Subcutaneous abdominal adipose tissue (tissue), 5 donors: ENCODE measurements at regions not wholly inside any gene's neighbourhood (a gene's known extent, or its start where the extent isn't known, plus 50 kb on each side); places are given as distances from the start of the nearest gene placed in this dataset.

Experiments
- H3K27ac ChIP-seq: one replicate; pipeline ENCODE4 v1.7.0; 2013; ENCODE audit warnings: low read depth, mild to moderate bottlenecking, inconsistent platforms, low read length, moderate library complexity
- H3K27me3 ChIP-seq, 5 donors: one replicate each; pipeline ENCODE4 v1.7.0; 2013; ENCODE audit warnings: low read length in 5 of 5, inconsistent platforms in 1 of 5; ENCODE audit not compliant: control insufficient read depth in 5 of 5, insufficient read depth in 4 of 5
- H3K36me3 ChIP-seq, 5 donors: one replicate each; pipeline ENCODE4 v1.7.0; 2013; ENCODE audit warnings: low read length in 5 of 5; ENCODE audit not compliant: control insufficient read depth in 5 of 5, insufficient read depth in 5 of 5
- H3K4me1 ChIP-seq, 5 donors: one replicate each; pipeline ENCODE4 v1.7.0; 2013; ENCODE audit warnings: low read length in 5 of 5, mild to moderate bottlenecking in 3 of 5, moderate library complexity in 1 of 5; ENCODE audit not compliant: control insufficient read depth in 5 of 5, insufficient read depth in 5 of 5
- H3K4me3 ChIP-seq, 5 donors: one replicate each; pipeline ENCODE4 v1.7.0; 2013; ENCODE audit warnings: low read length in 5 of 5, low read depth in 1 of 5
- H3K9ac ChIP-seq, 5 donors: one replicate each; pipeline ENCODE4 v1.7.0; 2013; ENCODE audit warnings: low read length in 5 of 5, mild to moderate bottlenecking in 4 of 5, moderate library complexity in 3 of 5
- H3K9me3 ChIP-seq, 5 donors: one replicate each; pipeline ENCODE4 v1.7.0; 2013; ENCODE audit warnings: low read length in 5 of 5; ENCODE audit not compliant: control insufficient read depth in 5 of 5
- donor health status: healthy.
- donor health status: healthy.
- donor health status: healthy.
- donor health status: healthy.
- donor health status: healthy.

DNA sequence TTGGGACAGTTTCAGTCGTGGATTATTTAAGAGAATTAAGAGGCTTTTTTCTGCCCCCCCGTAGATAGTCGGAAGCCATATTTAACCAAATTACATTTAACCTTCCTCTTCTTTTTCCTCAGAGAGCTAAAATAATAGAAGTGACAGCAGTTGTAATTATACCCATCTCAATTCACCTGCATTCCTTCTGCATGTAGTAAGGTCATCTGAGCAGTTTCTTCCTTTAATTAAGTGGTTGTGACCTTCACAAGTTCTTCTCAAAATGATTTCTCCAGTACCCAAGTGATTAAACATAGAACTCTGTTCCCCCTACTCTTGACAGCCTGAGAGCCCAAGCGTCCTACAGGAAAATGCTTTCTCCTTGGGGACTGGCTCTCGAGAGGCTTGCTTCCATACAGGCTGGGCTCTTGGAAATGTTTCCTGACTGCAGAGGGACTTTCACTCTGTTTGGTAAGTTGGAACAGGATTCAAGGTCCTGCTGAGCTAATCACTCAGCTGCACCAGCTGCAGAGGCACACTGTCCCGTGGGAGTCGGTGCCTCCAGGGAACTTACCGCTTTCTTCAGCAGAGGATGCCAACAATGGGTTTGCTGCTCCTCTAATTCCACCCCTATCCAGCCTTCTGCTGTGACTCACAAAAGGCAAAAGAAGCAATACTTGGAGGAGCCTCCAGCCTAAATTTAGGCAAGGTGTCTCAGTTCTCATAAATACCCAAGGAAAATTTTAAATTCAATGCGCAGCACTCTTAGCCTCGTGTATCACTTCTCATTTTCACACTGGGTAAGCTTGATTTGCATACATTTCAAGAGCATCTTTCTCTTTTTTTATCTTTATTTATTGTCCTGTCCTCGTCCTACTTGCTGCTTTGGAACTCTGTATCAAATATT lies 414.9 kb downstream of the KIF16B start:
- H3K36me3 ChIP-seq = no peaks in the 10 kb centered on the region
- no peak overlapping the region for H3K27ac ChIP-seq
- H3K9ac ChIP-seq = no peak overlapping the region
- H3K4me3 ChIP-seq = no peak overlapping the region
- no peaks in the 10 kb centered on the region for H3K4me1 ChIP-seq
- H3K9me3 ChIP-seq = peaks cover 0 to 15% (median 3%) of the 10 kb centered on the region in 5 donors
- no peaks in the 10 kb centered on the region for H3K27me3 ChIP-seq

DNA sequence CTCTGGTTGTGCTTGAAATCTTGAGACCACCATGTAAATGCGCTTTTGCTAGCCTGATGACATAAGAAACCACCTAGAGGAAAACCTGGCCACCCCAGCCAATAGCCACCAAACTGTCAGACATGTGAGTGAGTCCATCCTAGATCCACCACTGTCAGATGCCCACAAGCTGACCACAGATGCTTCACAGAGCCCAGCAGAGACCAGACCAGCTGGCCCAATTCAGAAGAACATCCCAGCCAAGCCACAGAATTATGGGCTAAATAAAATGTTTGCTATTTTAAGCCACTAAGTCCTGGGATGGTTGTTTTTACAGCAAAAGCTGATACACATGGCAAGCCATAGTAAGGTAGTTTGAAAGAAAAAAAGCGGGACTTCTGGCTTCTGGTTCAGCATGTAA lies 425.3 kb downstream of the KIF16B start:
- Histone ChIP-seq H3K9ac (no peak overlapping the region), H3K4me1 (no peaks in the 10 kb centered on the region), H3K9me3 (no peaks in the 10 kb centered on the region), H3K36me3 (no peaks in the 10 kb centered on the region), H3K4me3 (no peak overlapping the region), H3K27me3 (no peaks in the 10 kb centered on the region), H3K27ac (no peak overlapping the region)

DNA sequence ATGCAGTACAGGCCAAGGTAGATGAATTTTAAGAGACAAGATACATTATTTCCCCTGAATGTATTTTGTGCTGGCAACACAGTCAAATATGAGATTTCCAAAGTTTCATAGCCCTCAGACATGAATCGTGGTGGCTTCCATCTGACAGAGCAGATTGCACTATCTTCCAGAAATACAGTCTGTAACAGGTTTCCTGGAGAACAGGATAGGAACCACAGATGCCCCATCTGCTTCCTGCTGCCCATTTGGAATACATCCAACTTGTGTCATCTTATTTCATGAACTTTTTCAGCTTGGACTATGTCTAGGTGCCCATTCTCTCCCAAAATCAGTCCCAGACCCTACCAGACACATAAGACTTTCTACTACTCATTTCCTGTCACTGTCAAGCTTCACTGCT lies 426.0 kb downstream of the KIF16B start:
- no peaks in the 10 kb centered on the region for H3K36me3 ChIP-seq
- no peak overlapping the region for H3K4me3 ChIP-seq
- H3K27me3 ChIP-seq = no peaks in the 10 kb centered on the region
- H3K4me1 ChIP-seq = no peaks in the 10 kb centered on the region
- no peak overlapping the region for H3K27ac ChIP-seq
- no peaks in the 10 kb centered on the region for H3K9me3 ChIP-seq
- no peak overlapping the region for H3K9ac ChIP-seq

DNA sequence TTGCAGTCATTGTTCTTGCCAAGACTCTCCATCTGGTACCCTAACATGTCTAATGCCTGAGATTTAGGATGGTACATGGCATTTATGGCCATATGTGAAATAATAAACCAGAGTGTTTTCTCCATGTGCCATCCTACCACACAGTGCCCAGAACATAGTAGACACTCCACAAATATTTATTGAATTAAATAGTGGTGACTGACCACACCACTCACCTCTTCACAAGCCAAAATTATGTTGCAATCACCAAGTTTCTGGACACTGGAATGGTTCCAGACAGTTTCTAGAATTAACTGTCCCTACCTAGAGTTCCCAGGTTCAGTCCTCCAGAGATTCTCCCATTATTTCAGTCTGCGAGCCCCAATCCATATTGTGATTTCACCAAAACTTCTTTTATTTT lies 427.3 kb downstream of the KIF16B start:
- H3K9me3 ChIP-seq = no peaks in the 10 kb centered on the region
- no peak overlapping the region for H3K27ac ChIP-seq
- no peak overlapping the region for H3K4me3 ChIP-seq
- no peaks in the 10 kb centered on the region for H3K4me1 ChIP-seq
- H3K9ac ChIP-seq = no peak overlapping the region
- no peaks in the 10 kb centered on the region for H3K36me3 ChIP-seq
- no peaks in the 10 kb centered on the region for H3K27me3 ChIP-seq

DNA sequence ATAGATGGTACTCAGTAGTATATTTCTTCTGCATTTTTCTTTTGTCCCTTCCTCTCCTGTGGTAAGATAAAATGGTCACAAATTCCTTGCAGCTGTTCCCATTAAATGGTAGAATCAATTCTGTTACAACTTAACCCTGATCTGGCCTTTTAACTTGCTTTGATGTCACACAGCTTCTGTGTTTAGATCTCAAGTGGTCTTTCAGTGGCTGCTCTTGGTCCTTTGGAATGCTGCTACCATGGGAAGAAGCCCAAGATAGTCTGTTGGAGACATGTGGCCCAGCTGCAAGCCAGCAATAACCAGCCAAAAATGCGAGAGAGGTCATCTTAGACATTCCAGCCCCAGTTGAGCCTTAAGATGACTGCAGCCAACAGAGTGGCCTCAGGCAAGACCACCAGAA lies 429.7 kb downstream of the KIF16B start:
- no peak overlapping the region for H3K4me3 ChIP-seq
- no peaks in the 10 kb centered on the region for H3K27me3 ChIP-seq
- H3K9me3 ChIP-seq = no peaks in the 10 kb centered on the region
- no peak overlapping the region for H3K27ac ChIP-seq
- H3K9ac ChIP-seq = no peak overlapping the region
- H3K4me1 ChIP-seq = no peaks in the 10 kb centered on the region
- H3K36me3 ChIP-seq = no peaks in the 10 kb centered on the region

DNA sequence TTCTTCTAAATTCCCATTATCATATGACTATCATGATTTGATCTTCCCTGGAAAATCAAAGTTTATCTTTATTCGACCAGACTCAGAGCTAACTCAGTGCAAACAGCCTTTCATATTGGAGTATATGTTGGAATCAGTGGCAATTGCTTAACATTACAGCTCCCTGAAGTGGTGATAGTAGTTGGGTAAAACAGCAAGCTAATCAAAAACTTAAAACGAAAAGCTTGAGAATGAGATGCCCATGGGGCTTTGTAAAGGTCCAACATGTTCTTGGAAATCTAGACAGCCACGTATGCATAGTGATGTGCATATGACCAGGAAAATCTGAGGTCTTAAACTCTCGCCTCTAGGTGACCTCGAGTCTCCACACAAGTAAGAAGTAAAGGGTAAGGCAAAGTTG lies 437.6 kb downstream of the KIF16B start:
- Histone ChIP-seq H3K4me3 (no peak overlapping the region), H3K36me3 (no peaks in the 10 kb centered on the region), H3K27me3 (no peaks in the 10 kb centered on the region), H3K4me1 (peaks cover 0 to 41% (median 13%) of the 10 kb centered on the region in 5 donors), H3K9ac (no peak overlapping the region), H3K9me3 (no peaks in the 10 kb centered on the region), H3K27ac (no peak overlapping the region)

DNA sequence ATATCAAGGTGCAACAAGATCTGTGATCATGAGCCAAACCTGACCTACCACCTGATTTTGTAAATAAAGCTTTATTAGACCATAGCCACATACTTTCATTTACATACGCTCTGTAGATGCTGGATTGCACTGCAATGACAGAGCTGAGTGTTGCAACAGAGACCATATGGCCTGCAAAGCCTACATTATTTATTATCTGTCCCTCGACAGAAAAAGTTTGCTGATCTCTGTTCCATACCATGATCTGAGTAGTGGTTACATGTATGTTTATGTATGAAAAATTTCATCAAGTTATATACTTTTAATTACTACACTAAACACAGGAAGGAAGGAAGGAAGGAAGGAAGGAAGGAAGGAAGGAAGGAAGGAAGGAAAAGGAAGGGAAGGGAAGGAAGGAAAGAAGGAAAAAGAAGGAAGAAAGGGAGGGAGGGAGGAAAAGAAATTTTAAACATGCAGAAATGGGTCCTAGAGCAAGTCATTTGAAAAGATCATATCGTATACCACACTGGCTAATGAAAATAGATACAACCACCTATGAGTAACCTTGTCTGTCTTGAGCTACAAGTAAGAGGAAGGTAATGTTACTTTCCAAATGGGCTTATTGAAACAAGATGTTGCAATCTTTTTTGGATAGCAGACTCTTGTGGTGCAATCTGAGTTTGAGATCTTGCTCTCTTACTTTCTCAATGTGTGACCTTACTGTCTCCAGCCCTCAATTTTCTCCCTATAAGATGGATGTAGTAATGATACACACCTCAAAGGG lies 441.0 kb downstream of the KIF16B start:
- Histone ChIP-seq H3K27me3 (no peaks in the 10 kb centered on the region), H3K9ac (no peak overlapping the region)

DNA sequence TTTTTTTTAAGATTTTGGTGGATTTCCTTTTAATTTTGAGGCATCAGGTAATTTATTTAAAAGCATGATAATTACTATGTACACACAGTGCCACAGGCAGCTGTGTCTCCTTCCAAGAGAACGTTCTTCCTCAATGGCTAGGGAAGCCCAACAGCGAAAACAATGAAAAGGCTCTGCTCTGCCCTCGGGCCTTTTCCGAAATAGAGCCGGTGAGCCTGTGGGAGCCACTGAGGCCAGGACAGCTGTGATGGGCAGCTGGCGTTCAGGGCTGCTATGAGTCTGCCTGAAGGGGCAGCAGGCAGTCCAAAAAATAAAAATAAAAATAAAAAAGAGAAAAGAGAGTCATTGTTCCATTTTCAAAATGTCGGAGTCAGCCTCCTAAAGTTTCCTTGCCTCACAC lies 443.8 kb downstream of the KIF16B start:
- H3K36me3 ChIP-seq = no peaks in the 10 kb centered on the region
- H3K27me3 ChIP-seq = no peaks in the 10 kb centered on the region
- peaks cover 0 to 5% (median 0%) of the 10 kb centered on the region in 5 donors for H3K9me3 ChIP-seq
- H3K27ac ChIP-seq = no peak overlapping the region
- no peak overlapping the region for H3K4me3 ChIP-seq
- no peak overlapping the region for H3K9ac ChIP-seq
- H3K4me1 ChIP-seq = peaks cover 0 to 47% (median 12%) of the 10 kb centered on the region in 5 donors

More for the DNA sequence above, 441.0 kb downstream of the KIF16B start:
- Histone ChIP-seq H3K4me3 (no peak overlapping the region), H3K4me1 (peaks cover 0 to 42% (median 13%) of the 10 kb centered on the region in 5 donors), H3K36me3 (no peaks in the 10 kb centered on the region), H3K27ac (no peak overlapping the region), H3K9me3 (peaks cover 0 to 5% (median 0%) of the 10 kb centered on the region in 5 donors)

DNA sequence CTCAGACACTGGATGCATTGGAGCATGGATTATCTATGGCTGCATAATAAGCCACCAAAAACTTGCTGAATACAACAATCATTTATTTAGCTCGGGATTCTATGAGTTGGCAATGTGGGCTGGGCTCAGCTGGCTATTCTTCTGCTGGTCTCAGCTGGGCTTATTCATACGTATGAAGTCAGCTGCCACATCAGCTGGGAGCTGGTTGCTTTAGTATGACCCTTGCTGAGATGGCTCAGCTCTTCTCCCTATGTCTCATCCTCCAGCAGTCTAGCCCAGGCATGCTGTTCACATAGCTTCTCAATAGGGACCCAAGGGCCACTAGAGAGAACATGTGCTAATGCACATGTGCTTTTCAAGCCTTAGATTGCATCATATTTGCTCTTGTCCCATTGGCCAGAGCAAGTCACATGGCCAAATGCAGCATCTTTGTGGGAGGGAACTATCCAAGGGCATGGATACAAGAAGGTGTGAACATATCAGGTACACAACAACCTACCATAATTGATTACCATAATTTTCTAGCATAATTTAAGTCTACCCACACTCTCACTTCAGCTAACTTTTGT lies 444.6 kb downstream of the KIF16B start:
- Histone ChIP-seq H3K27me3 (no peaks in the 10 kb centered on the region), H3K4me1 (peaks cover 0 to 39% (median 8%) of the 10 kb centered on the region in 5 donors), H3K27ac (no peak overlapping the region), H3K9ac (no peak overlapping the region), H3K9me3 (peaks cover 0 to 5% (median 0%) of the 10 kb centered on the region in 5 donors), H3K4me3 (no peak overlapping the region), H3K36me3 (no peaks in the 10 kb centered on the region)

DNA sequence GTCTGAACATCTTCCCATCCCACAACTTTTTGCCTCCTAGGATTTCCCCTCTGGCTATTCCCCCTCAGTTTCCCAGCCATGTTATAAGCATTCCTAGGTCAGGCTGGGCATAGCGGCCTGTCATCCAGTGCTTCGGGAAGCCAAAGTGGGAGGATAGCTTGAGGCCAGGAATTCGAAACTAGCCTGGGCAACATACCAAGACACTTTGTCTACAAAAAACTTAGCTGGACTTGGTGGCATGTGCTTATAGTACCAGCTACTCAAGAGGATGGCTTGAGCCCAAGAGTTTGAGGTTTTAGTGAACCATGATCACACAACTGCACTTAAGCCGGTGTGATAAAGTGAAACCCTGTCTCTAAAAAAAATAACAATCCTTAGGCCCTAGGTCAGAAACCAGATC lies 447.4 kb downstream of the KIF16B start:
- Histone ChIP-seq H3K27me3 (no peaks in the 10 kb centered on the region), H3K27ac (no peak overlapping the region), H3K36me3 (no peaks in the 10 kb centered on the region), H3K9ac (no peak overlapping the region), H3K4me3 (no peak overlapping the region), H3K9me3 (peaks cover 0 to 5% (median 0%) of the 10 kb centered on the region in 5 donors), H3K4me1 (peaks cover 0 to 13% (median 0%) of the 10 kb centered on the region in 5 donors)
